GM18951 (cell line): ENCODE measurements at regions not wholly inside any gene's neighbourhood (a gene's known extent, or its start where the extent isn't known, plus 50 kb on each side); places are given as distances from the start of the nearest gene placed in this dataset.

Experiments
- POLR2A ChIP-seq: IDR thresholded peaks from 4 replicates; pipeline ENCODE4 v1.6.1; 2011; ENCODE audit warnings: mild to moderate bottlenecking; ENCODE audit not compliant: insufficient read length, insufficient read depth; ENCODE audit errors: extremely low read depth
- in situ Hi-C: fragments of 300-500 bp; cut with MboI; formaldehyde crosslinking; loops from one replicate; pipeline ENCODE4 v1.12.0; 2022; ENCODE audit warnings: low sequenced_read_pairs, mixed read lengths, inconsistent platforms; ENCODE audit not compliant: unreplicated experiment

DNA sequence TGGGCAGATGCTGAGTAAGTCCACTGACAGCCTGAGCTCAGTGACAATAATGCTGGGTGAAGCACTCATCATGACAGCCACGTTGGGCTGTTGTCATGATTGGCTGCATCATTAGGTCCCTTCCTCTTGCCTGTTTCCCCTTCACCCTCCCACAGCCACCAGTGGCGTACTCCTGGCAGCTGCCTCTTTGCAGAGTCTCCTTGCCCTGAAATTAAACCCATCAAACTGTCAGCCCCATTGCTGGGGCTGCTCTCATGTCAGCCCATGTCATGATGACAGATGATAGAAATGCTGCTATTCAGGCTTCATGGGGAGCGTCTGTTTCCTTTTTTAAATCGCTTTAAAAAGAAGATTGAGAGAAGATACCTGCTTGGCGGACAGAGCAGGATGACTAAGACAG, 327.4 kb downstream of the AGTPBP1 start:
- no peak for TF ChIP-seq POLR2A
- in situ Hi-C loops, result no loop called here

DNA sequence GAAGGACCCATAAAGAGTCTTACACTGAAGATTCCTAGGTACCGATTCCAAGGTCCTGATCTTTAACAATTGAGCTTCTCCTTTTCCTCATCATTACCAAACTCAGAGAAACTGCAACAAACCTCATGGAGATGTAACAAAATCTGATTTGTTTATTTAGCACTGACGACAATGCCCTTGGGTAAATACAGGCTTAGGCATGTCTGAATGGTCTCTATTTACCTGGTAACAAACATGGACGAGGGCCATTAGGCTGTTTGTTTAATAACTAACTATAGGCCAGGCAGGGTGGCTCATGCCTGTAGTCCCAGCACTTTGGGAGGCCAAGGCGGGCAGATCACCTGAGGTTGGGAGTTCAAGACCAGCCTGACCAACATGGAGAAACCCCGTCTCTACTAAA, 333.3 kb downstream of the AGTPBP1 start:
- in situ Hi-C loops, result no loop called here
- no peak for TF ChIP-seq POLR2A

DNA sequence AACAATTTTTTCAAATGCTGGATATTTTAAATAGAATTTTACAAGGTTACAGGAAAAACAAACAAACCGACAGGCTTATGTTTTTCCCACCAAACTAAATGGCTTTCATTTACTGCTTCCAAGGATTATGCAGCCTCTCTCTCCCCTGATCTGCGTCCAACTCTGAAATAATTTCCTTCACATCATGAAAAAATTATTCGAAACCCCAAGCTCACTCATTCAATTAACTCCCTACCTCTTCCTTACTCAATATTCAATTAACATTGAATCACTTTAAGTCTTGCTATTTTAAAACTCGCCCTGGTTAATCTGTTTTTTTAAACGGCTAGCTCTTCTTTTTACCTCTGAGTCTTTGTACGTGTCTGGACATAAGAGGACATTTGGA, 336.2 kb downstream of the AGTPBP1 start:
- in situ Hi-C loops, result no loop called here
- TF ChIP-seq POLR2A, result no peak

DNA sequence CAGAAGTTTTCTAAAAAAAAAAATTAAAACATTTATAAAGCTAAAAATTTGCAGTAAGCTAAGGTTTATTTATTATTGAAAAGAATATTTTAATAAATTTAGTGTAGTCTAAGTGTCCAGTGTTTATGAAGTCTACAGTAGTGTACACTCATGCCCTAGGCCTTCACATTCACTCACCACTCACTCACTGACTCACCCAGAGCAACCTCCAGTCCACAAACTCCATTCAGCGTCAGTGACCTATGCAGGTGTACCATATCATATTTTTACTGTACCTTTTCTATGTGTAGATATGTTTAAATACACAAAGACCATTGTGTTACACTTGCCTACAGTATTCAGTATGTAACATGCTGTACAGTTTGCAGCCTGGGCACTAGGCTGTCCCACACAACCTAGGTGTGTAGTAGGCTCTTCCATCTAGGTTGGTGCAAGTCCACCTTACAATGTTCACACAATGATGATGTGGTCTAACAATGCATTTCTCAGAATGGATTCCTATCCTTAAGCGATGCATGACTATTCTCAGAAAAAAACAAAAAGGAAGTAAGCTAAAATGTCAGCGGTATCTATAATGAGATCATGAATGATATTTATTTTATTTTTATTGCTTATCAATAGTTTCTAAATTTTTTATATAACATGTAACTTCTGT, 336.7 kb downstream of the AGTPBP1 start:
- in situ Hi-C loops, result no loop called here
- no peak for TF ChIP-seq POLR2A

DNA sequence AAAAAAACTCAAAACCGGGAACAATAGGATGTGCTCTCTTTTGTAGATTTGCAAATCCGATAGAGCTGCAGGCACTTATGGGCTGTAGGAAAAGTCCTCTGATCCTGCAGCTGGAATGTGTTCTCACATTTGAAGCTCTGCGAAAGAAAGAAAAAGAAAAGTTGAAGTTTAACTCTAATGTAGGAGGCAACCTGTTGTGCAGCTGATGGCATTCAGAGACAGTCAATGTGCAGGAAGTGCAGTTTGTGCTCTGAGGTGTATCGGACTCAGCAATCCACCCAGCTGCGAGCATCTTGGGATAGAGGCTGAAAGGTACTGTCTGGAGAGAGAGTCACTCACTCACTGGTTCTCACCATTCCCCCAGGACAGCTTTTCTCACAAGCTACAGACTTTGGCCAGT, 339.2 kb downstream of the AGTPBP1 start:
- no peak for TF ChIP-seq POLR2A
- in situ Hi-C loops, result no loop called here

DNA sequence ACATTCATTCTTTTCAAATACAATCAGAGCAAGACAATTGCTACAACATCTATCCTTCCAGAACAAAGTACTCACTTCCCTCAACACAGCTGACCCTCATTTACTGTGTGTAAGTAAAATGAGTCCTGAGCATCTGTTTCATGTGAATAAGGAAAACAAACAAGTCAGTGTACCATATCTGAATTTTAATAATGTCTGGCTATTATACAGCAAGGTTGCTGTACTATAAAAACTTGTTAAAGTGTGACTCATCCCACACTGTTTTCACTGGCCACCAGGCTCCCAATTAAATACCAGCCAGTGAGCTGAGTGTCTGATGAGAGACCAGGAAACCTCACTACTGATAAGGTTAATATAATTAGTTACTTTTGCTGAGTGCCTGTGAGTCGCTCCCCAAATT, 339.8 kb downstream of the AGTPBP1 start:
- in situ Hi-C loops, result no loop called here
- TF ChIP-seq POLR2A, result no peak

DNA sequence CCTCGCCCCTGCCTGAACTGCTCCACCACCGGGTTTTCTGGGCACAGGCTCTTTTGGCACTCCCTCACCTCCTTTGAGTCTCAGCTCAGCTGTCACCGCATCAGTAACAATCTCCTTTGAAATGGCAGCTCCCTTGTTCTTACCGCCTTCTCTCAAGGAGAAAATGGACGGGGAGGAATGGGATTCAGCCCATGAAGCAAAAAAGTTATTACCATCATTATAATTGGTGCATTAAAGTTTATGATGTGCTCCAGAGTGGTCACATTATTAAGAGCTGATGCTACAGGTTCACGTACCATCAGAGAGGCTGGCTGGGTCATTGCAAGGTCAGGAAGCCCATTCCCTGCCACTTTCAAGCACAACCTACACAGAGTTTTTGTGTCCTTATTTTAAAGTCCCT, 344.7 kb downstream of the AGTPBP1 start:
- in situ Hi-C loops, result no loop called here
- TF ChIP-seq POLR2A, result no peak

DNA sequence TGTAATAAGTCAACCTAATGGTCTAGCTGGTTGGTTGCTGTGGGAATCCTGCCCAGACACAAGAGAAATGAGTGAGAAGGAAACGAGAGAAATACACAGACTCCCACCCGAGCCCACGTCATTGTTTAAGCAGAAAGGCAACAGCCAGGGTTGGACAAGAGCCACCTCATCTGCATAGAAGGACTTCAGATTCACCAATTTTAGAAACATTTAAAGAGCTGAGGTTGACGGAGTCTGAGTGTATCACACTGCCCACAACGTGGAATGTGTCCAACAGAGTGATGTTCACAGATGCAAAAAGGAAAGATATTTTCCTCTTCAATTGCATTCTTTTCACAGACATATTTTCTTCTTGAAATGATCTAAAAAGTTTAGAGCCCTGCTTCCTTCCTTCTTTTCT, 349.5 kb downstream of the AGTPBP1 start:
- no peak for TF ChIP-seq POLR2A
- in situ Hi-C loops, result no loop called here

DNA sequence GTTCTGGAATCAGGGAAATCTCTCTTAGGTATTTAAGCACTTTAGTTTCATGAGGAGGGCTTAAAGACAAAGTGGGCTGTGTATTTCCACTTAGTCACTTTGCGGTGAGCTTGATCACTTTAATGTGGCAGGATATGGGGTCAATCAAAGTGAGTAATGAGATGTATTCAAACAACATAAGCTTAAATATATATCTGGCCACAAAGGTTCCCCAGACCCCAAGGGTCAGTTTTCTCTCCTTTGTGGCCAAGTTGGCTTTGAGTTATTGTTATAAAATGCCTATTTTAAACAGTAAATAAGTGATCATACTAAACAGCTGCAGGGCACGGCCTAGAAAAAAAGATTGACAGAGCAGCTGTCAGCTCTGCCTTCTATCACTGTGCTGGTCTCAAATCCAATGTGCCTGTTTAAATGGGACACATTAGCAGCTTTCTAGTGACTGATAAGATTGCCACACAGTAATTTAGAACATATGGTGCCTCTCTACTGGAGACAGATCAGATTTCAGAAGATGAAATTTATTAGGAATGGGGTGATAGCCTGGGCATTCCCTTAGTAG, 363.9 kb downstream of the AGTPBP1 start:
- no peak for TF ChIP-seq POLR2A
- in situ Hi-C loops, result no loop called here

DNA sequence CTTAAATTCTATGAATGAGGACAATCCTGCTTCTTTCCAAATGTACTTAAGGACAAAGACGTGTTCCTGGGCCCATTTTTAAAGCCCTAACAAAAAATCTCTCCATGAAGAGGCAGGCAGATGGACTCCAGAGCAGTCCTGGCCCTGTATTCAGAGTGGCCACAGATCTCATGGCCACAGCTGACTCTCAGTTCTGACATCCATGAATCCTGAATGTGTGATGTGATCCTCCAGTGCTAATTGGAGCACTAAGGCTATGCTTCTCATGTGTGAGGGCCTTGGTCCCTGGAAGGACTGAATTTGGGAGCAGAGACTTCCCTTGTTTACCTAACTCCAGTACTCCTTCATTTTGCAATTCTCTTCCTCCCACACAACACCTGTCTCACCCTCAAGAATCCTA, 373.0 kb downstream of the AGTPBP1 start:
- in situ Hi-C loops, result no loop called here
- no peak for TF ChIP-seq POLR2A

DNA sequence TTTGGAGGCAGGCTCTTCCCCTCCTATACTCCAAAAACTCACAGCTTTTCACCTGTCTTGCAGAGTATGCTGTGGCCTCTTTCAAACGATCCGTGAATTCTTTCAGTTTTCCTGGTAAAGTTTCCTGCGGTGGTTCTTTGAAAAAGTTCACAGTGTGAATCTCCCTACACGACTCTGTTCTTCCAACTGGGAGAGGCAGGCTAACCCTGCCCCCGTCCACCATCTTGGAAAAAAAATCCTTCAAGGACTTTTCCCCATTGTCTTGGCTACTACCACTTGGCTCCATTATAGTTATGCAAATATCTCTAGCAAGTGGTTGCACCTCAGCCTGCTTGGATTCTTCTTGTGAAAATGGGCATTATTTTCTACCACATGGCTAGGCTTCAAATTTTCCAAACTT, 382.6 kb downstream of the AGTPBP1 start:
- in situ Hi-C loops, result no loop called here
- TF ChIP-seq POLR2A, result no peak

DNA sequence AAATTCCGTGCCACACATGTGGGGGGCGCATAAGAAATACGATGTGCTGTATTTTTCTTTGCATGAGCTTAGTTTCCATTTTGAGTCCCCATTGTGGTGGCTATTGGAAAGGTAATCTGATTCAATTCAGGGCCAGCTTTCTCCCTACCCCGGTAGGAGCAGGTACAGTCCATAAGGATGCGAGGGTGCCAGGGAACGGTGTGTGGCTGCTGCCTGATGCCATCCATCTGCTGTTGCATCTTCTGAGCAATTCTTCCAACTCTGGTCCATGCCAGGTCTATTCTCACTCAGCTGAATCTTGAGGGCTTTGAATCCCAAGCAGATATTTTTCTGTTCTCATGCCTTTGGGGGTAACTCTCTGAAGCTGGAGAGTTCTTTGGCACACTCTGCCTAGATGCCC, 392.7 kb downstream of the AGTPBP1 start:
- in situ Hi-C loops, result no loop called here
- TF ChIP-seq POLR2A, result no peak

DNA sequence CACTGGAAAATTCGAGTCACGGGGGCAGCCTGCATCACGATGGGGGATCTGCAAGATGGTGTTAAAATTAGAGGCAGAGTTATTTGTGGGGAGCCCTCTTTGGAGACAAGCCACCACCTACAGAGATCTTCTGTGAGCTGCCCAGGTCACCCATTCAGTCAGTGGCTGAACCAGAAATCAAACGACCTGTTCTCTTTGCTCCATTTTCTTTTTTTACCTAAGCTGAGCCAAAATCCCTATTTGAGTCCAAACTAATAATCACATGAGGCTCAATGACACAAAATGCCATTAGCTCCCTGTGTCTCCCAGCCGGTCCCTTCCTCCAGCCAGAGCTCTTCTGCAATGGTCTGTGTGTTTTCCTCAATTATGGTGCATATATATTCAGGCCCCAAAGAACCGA, 394.2 kb downstream of the AGTPBP1 start:
- TF ChIP-seq POLR2A, result no peak
- in situ Hi-C loops, result no loop called here

DNA sequence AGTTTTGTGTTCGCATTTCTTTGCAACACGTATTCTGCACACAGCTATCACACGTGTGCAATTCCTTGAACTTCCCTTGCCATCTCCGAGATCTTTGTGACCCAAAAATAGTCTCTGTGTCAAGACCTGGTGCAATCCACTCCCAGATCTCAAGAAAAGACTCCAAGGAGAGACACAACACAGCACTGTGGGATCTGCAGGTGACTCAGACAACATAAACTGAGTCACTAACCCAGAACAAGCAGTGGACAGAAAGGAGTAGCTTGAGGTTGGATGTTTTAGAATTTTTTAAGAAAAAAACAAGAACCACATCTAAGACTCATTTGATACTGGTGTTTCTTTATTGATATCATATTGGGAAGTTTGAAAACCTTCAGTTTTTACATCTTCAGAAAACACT, 396.9 kb downstream of the AGTPBP1 start:
- in situ Hi-C loops, result no loop called here
- no peak for TF ChIP-seq POLR2A

DNA sequence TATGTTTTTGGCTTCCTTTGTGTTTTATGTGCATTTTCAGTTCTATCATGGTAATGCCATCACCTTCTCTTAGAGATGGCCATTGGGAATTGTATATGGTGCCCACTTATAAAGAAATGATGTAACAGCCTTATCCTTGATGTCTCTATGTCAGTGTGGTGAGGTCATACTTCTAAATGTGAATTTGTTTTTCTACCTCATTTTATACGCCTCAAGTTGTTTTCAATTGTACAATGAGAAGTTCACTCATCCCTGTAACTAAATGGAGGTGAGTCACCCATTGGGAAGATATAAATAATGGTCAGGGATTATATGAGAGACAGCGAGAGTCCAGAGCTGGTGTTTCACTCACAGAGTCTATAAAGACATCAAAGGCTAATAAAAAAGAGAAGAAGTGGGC, 402.4 kb downstream of the AGTPBP1 start:
- no peak for TF ChIP-seq POLR2A
- in situ Hi-C loops, result no loop called here
